Large intestine (tissue), 3 donors: ENCODE measurements at regions not wholly inside any gene's neighbourhood (a gene's known extent, or its start where the extent isn't known, plus 50 kb on each side); places are given as distances from the start of the nearest gene placed in this dataset.
"Not testable (repeated sequence)": the region's sequence is repeated elsewhere in the genome, so short reads cannot be mapped to it uniquely, and the experiment has no call there.

Experiments
- DNase-seq, 2 donors: peaks; one replicate each; pipeline versions ENCODE4 v3.0.0 to v3.0.0-alpha.2; 2013
- H3K27ac ChIP-seq: one replicate; pipeline ENCODE4 v1.5.1; 2013; ENCODE audit warnings: low read length
- H3K27me3 ChIP-seq: 2 replicates; pipeline ENCODE4 v1.6.1; 2013; ENCODE audit warnings: low read length; ENCODE audit not compliant: control insufficient read depth, insufficient read depth
- H3K36me3 ChIP-seq: 2 replicates; pipeline ENCODE4 v1.6.1; 2013; ENCODE audit warnings: low read length; ENCODE audit not compliant: control insufficient read depth, insufficient read depth
- H3K4me1 ChIP-seq: one replicate; pipeline ENCODE4 v1.6.1; 2013; ENCODE audit warnings: low read length; ENCODE audit not compliant: control insufficient read depth, insufficient read depth
- H3K4me3 ChIP-seq: one replicate; pipeline ENCODE4 v1.5.1; 2013; ENCODE audit warnings: low read length
- H3K9me3 ChIP-seq: one replicate; pipeline ENCODE4 v1.6.1; 2013; ENCODE audit warnings: mild to moderate bottlenecking, low read depth, low read length, moderate library complexity; ENCODE audit not compliant: control insufficient read depth
- WGBS: methylation state at CpG from one replicate; pipeline ENCODE4 v1.1.5; 2013; ENCODE audit warnings: low lambda C conversion rate; ENCODE audit not compliant: insufficient coverage; 5-methylcytosine and 5-hydroxymethylcytosine counted together

GRCh38 chr2:175326164-175326563, 144.7 kb upstream of the ATP5MC3 start:
- H3K9me3 ChIP-seq, H3K36me3 ChIP-seq, H3K27ac ChIP-seq, DNase-seq, H3K27me3 ChIP-seq, H3K4me3 ChIP-seq, H3K4me1 ChIP-seq: not testable (repeated sequence)
- WGBS, result no CpG with 5 or more reads among the region's 2 CpGs

GRCh38 chr2:175323162-175323561, 141.7 kb upstream of the ATP5MC3 start:
- WGBS, result 80% methylated on average over 1 of the region's 4 CpGs
- DNase-seq, result no peak
- Histone ChIP-seq H3K27ac (no peak overlapping the region), H3K4me1 (no peaks in the 10 kb centered on the region), H3K4me3 (no peak overlapping the region), H3K27me3 (no peaks in the 10 kb centered on the region), H3K9me3 (no peaks in the 10 kb centered on the region), H3K36me3 (no peaks in the 10 kb centered on the region)

- Histone ChIP-seq H3K27me3 (peaks cover 4% of the 10 kb centered on the region), H3K9me3 (no peaks in the 10 kb centered on the region), H3K27ac (no peak overlapping the region), H3K36me3 (no peaks in the 10 kb centered on the region), H3K4me1 (no peaks in the 10 kb centered on the region), H3K4me3 (no peak overlapping the region)
- 0% methylated on average over 1 of the region's 2 CpGs for WGBS
- no peak for DNase-seq
Observed at GRCh38 chr2:175318542-175318941, 137.0 kb upstream of the ATP5MC3 start.

GRCh38 chr2:175317751-175318150, 136.2 kb upstream of the ATP5MC3 start:
- Histone ChIP-seq H3K9me3 (no peaks in the 10 kb centered on the region), H3K4me1 (no peaks in the 10 kb centered on the region), H3K27me3 (peaks cover 4% of the 10 kb centered on the region), H3K4me3 (no peak overlapping the region), H3K27ac (no peak overlapping the region), H3K36me3 (no peaks in the 10 kb centered on the region)
- no CpG with 5 or more reads among the region's 2 CpGs for WGBS
- DNase-seq, result no peak

- H3K4me1 ChIP-seq, result no peaks in the 10 kb centered on the region
- H3K36me3 ChIP-seq, result no peaks in the 10 kb centered on the region
- H3K27me3 ChIP-seq, result peaks cover 5% of the 10 kb centered on the region
- no peak overlapping the region for H3K4me3 ChIP-seq
- H3K9me3 ChIP-seq, result no peaks in the 10 kb centered on the region
- no peak overlapping the region for H3K27ac ChIP-seq
- 40% methylated on average over 1 of the region's 2 CpGs for WGBS
- no peak for DNase-seq
Observed at GRCh38 chr2:175312137-175312536, 130.6 kb upstream of the ATP5MC3 start.

GRCh38 chr2:175310813-175311504, 129.4 kb upstream of the ATP5MC3 start:
- H3K4me3 ChIP-seq, result no peak overlapping the region
- no peak overlapping the region for H3K27ac ChIP-seq
- H3K27me3 ChIP-seq, result peaks cover 5% of the 10 kb centered on the region
- DNase-seq, result no peak
- H3K36me3 ChIP-seq, result no peaks in the 10 kb centered on the region
- WGBS, result no CpG with 5 or more reads among the region's 1 CpG
- H3K9me3 ChIP-seq, result no peaks in the 10 kb centered on the region
- H3K4me1 ChIP-seq, result no peaks in the 10 kb centered on the region

- Histone ChIP-seq H3K36me3 (no peaks in the 10 kb centered on the region), H3K9me3 (no peaks in the 10 kb centered on the region), H3K27ac (no peak overlapping the region), H3K4me3 (no peak overlapping the region), H3K4me1 (no peaks in the 10 kb centered on the region), H3K27me3 (peaks cover 5% of the 10 kb centered on the region)
- WGBS, result no CpG with 5 or more reads among the region's 3 CpGs
- no peak for DNase-seq
Observed at GRCh38 chr2:175309799-175310198, 128.3 kb upstream of the ATP5MC3 start.

GRCh38 chr2:175308005-175308404, 126.5 kb upstream of the ATP5MC3 start:
- H3K9me3 ChIP-seq, result no peaks in the 10 kb centered on the region
- no peaks in the 10 kb centered on the region for H3K36me3 ChIP-seq
- no peaks in the 10 kb centered on the region for H3K4me1 ChIP-seq
- H3K4me3 ChIP-seq, result no peak overlapping the region
- H3K27me3 ChIP-seq, result peaks cover 3% of the 10 kb centered on the region
- 100% methylated on average over 1 of the region's 4 CpGs for WGBS
- no peak overlapping the region for H3K27ac ChIP-seq
- no peak for DNase-seq

GRCh38 chr2:175304541-175304940, 123.0 kb upstream of the ATP5MC3 start:
- no peak for DNase-seq

GRCh38 chr2:175293776-175294175, 112.3 kb upstream of the ATP5MC3 start:
- H3K27ac ChIP-seq, result no peak overlapping the region
- peaks cover 14% of the 10 kb centered on the region for H3K27me3 ChIP-seq
- DNase-seq, result no peak
- no CpG with 5 or more reads among the region's 4 CpGs for WGBS
- H3K36me3 ChIP-seq, result no peaks in the 10 kb centered on the region
- H3K4me3 ChIP-seq, result no peak overlapping the region
- H3K4me1 ChIP-seq, result no peaks in the 10 kb centered on the region
- no peaks in the 10 kb centered on the region for H3K9me3 ChIP-seq

More at GRCh38 chr2:175304541-175304940, 123.0 kb upstream of the ATP5MC3 start:
- Histone ChIP-seq H3K27ac (no peak overlapping the region), H3K27me3 (peaks cover 3% of the 10 kb centered on the region), H3K36me3 (no peaks in the 10 kb centered on the region), H3K4me1 (no peaks in the 10 kb centered on the region), H3K4me3 (no peak overlapping the region), H3K9me3 (no peaks in the 10 kb centered on the region)
- no CpG with 5 or more reads among the region's 2 CpGs for WGBS

- no peak overlapping the region for H3K4me3 ChIP-seq
- no peaks in the 10 kb centered on the region for H3K9me3 ChIP-seq
- H3K27ac ChIP-seq, result no peak overlapping the region
- peaks cover 14% of the 10 kb centered on the region for H3K27me3 ChIP-seq
- H3K4me1 ChIP-seq, result no peaks in the 10 kb centered on the region
- DNase-seq, result no peak
- no peaks in the 10 kb centered on the region for H3K36me3 ChIP-seq
- WGBS, result no CpG with 5 or more reads among the region's 3 CpGs
Observed at GRCh38 chr2:175293195-175293594, 111.7 kb upstream of the ATP5MC3 start.
